DMS53 treated with DMSO at 0.1 percent for 48 hours (cell line): ENCODE measurements at regions not wholly inside any gene's neighbourhood (a gene's known extent, or its start where the extent isn't known, plus 50 kb on each side); places are given as distances from the start of the nearest gene placed in this dataset.

ENCODE experiments used
- DNase-seq: peaks from one replicate; lab custom pipeline; 2025; ENCODE audit not compliant: unreplicated experiment; lab: John Stamatoyannopoulos, UW

- no peak for DNase-seq
Observed at GRCh38 chr18:29188760-29189159, 1011.8 kb upstream of the CDH2 start.

- DNase-seq, result no peak
Observed at GRCh38 chr18:29185801-29186200, 1008.9 kb upstream of the CDH2 start.

- DNase-seq, result no peak
Observed at GRCh38 chr18:29184654-29185053, 1007.7 kb upstream of the CDH2 start.

GRCh38 chr18:29181151-29181901, 1004.4 kb upstream of the CDH2 start:
- DNase-seq, result no peak

- no peak for DNase-seq
Observed at GRCh38 chr18:29176681-29177080, 999.8 kb upstream of the CDH2 start.

GRCh38 chr18:29174891-29175290, 998.0 kb upstream of the CDH2 start:
- DNase-seq, result no peak

- DNase-seq, result no peak
Observed at GRCh38 chr18:29172756-29173067, 995.8 kb upstream of the CDH2 start.

- DNase-seq, result no peak
Observed at GRCh38 chr18:29171892-29172755, 995.2 kb upstream of the CDH2 start.

GRCh38 chr18:29169599-29169998, 992.7 kb upstream of the CDH2 start:
- DNase-seq, result no peak

GRCh38 chr18:29164993-29165599, 988.2 kb upstream of the CDH2 start:
- no peak for DNase-seq

- peak; percentile 15 for DNase-seq
Observed at GRCh38 chr18:29164020-29164706, 987.2 kb upstream of the CDH2 start.

- DNase-seq, result no peak
Observed at GRCh38 chr18:29163596-29163995, 986.7 kb upstream of the CDH2 start.

GRCh38 chr18:29161429-29161828, 984.5 kb upstream of the CDH2 start:
- no peak for DNase-seq

- peak; percentile 12 for DNase-seq
Observed at GRCh38 chr18:29160170-29160569, 983.2 kb upstream of the CDH2 start.

GRCh38 chr18:29157905-29158304, 981.0 kb upstream of the CDH2 start:
- DNase-seq, result no peak

- DNase-seq, result no peak
Observed at GRCh38 chr18:29157057-29157780, 980.3 kb upstream of the CDH2 start.

- no peak for DNase-seq
Observed at GRCh38 chr18:29156531-29156930, 979.6 kb upstream of the CDH2 start.

GRCh38 chr18:29154758-29155725, 978.1 kb upstream of the CDH2 start:
- DNase-seq, result no peak

- no peak for DNase-seq
Observed at GRCh38 chr18:29154196-29154757, 977.3 kb upstream of the CDH2 start.
